D721Med (cell line): ENCODE measurements at regions not wholly inside any gene's neighbourhood (a gene's known extent, or its start where the extent isn't known, plus 50 kb on each side); places are given as distances from the start of the nearest gene placed in this dataset.

ENCODE experiments used
- DNase-seq: peaks from one replicate; pipeline ENCODE4 v3.0.0; 2011; ENCODE audit warnings: low spot score; ENCODE audit not compliant: insufficient read length
- FAIRE-seq: peaks from 2 replicates; lab custom pipeline; 2011; peaks lifted over from hg19 to GRCh38; lab: Jason Lieb, UNC
- TF ChIP-seq, protein P1 (sequence below): IDR thresholded peaks from 2 replicates; pipeline ENCODE4 v1.5.1; 2012; ENCODE audit warnings: mild to moderate bottlenecking, control low read depth; ENCODE audit not compliant: insufficient read depth; ENCODE audit errors: missing control alignments

DNA sequence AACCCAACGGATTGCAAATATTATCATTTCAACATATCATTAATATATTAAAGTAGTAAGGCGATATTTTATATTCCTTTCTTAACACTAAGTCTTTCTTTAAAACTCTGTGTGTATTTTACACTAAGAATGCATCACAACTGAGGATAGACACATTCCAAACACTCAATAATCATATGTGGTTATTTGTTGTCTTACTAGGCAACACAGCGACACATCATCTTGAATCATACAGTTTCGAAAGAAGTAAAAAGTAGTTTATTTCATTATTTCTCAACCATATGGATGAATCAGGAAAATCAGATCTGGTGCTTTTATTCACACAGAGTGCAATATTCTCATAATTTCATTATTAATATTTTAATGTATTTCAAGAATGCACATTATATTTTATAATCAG lies 662.4 kb downstream of the EPHA7 start:
- TF ChIP-seq, protein P1, sequence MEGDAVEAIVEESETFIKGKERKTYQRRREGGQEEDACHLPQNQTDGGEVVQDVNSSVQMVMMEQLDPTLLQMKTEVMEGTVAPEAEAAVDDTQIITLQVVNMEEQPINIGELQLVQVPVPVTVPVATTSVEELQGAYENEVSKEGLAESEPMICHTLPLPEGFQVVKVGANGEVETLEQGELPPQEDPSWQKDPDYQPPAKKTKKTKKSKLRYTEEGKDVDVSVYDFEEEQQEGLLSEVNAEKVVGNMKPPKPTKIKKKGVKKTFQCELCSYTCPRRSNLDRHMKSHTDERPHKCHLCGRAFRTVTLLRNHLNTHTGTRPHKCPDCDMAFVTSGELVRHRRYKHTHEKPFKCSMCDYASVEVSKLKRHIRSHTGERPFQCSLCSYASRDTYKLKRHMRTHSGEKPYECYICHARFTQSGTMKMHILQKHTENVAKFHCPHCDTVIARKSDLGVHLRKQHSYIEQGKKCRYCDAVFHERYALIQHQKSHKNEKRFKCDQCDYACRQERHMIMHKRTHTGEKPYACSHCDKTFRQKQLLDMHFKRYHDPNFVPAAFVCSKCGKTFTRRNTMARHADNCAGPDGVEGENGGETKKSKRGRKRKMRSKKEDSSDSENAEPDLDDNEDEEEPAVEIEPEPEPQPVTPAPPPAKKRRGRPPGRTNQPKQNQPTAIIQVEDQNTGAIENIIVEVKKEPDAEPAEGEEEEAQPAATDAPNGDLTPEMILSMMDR: no peak
- no peak for FAIRE-seq
- DNase-seq: no peak

DNA sequence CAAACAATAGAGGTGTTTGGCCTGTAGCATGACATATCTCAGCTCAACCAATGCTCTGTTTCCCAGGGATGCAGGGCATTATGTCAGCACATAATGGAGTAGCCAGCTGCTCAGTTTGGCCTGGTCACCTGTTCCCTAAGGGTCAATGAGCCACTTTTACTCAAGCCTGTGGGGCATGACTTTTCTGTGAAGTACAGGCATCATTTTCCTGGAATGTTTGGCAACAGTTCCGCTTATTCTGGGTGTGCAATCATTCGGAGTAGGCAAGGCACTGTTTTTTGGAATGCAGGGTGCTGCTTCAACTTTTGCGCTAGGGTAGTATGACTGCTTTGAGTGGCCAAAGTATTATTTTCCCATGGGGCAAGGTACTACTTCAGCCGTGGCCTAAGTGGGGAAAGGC lies 665.4 kb downstream of the EPHA7 start:
- TF ChIP-seq, protein P1: no peak
- FAIRE-seq (no peak), DNase-seq (no peak)

DNA sequence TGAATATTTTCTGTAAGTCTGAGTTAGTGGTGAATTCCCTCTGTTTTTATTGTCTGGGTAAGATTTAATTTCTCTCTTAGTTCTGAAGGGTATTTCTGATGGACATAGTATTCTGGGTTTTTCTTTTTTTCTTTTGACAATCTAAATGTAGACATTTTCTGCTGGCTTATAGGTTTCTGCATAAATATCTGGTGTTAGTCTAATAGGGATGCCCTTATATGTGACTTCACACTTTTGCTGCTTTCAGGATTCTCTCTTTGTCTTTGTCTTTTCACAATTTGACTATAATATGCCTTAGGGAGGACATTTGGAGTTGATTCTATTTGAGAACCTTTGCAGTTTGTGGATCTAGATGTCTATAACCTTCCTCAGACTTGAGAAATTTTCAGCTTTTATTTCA lies 667.2 kb downstream of the EPHA7 start:
- DNase-seq (no peak), FAIRE-seq (no peak)
- TF ChIP-seq, protein P1: no peak

DNA sequence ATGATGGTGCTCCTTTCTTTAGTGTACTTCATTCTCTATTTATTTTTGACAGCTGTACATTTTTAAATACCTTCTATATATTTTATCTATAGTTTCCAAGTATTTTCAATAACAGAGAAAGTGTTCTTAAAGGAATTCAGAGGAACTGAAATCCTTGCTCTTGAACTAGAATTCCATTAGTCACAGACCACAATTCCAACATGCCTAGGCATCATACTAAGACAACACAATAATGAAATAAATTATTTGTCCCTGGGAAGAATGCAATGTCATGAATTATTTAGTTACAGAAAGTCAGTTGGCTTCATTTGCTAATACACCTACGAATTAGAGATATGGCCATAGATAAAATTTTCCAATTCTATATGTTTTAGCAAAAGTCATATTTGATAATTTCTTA lies 671.2 kb downstream of the EPHA7 start:
- TF ChIP-seq, protein P1: no peak
- FAIRE-seq (no peak), DNase-seq (no peak)

DNA sequence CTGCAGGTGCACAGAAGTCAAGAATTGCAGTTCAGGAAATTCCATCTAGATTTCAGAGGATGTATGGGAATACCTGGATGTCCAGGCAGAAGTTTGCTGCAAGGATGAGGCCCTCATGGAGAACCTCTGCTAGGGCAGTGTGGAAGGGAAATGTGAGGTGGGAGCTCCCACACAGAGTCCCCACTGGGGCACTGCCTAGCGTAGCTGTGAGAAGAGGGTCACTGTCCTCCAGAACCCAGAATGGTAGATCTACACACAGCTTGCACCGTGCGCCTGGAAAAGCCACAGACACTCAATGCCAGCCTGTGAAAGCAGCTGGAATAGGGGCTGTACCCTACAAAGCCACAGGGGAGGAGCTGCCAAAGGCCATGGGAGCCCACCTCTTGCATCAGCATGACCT lies 681.4 kb downstream of the EPHA7 start:
- TF ChIP-seq, protein P1: no peak
- FAIRE-seq (no peak), DNase-seq (no peak)

DNA sequence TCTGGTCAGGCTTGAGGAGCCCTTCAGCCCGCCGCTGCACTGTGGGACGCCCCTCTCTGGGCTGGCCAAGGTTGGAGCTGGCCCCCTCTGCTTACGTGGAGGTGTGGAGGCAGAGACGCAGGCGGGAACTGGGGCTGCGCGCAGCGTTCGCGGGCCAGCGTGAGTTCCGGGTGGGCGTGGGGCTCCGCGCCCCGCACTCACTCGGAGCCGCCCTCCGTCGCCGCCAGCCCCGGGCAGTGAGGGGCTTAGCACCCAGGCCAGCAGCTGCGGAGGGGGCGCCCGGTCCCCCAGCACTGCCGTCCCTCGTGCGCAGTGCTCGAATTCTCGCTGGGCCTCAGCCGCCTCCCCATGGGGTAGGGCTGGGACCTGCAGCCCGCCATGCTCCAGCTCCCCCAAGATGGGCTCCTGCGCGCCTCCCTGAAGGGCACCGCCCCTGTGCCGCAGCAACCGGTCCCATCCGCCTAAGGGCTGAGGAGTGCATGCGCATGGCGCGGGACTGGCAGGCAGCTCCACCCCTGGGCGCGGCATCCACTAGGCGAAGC lies 695.9 kb downstream of the EPHA7 start:
- DNase-seq (no peak), FAIRE-seq (no peak)
- TF ChIP-seq, protein P1: no peak

DNA sequence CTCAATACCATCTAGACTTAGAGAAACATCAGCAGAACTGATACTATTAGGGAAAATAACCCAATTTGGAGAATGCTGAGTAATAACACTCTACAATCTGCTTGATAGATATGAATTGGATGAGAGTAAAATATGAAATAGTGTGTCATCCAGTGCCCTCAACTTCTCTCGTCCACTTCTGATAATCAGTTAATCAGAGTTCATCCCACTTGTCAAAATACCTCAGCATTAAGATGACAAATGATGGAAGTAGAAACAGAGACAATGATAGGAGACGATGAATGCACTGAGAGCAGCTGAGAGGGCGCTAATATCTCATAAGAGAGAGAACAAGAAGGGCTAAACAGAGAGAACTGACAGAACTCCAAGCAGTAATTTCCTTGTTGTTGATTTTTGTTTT lies 699.6 kb downstream of the EPHA7 start:
- FAIRE-seq (no peak), DNase-seq (no peak)
- TF ChIP-seq, protein P1: no peak
